Skeletal muscle satellite cell (primary cell): ENCODE measurements at regions not wholly inside any gene's neighbourhood (a gene's known extent, or its start where the extent isn't known, plus 50 kb on each side); places are given as distances from the start of the nearest gene placed in this dataset.

Source experiments
- H3K27me3 ChIP-seq: 2 replicates; pipeline ENCODE4 v1.7.0; 2013; ENCODE audit warnings: low read length; ENCODE audit not compliant: control insufficient read depth, insufficient read depth
- H3K36me3 ChIP-seq: 2 replicates; pipeline ENCODE4 v1.7.0; 2013; ENCODE audit warnings: mild to moderate bottlenecking, control low read depth, low read length; ENCODE audit not compliant: insufficient read depth
- H3K4me1 ChIP-seq: 2 replicates; pipeline ENCODE4 v1.7.0; 2013; ENCODE audit warnings: low read length; ENCODE audit not compliant: control insufficient read depth, insufficient read depth
- H3K4me2 ChIP-seq: 2 replicates; pipeline ENCODE4 v1.7.0; 2013; ENCODE audit warnings: mild to moderate bottlenecking, low read length
- H3K4me3 ChIP-seq: 2 replicates; pipeline ENCODE4 v1.7.0; 2013; ENCODE audit warnings: low read length
- H3K9ac ChIP-seq: 2 replicates; pipeline ENCODE4 v1.7.0; 2013; ENCODE audit warnings: mild to moderate bottlenecking, low read depth, low read length, moderate library complexity
- H3K9me3 ChIP-seq: replicated peaks from 2 replicates; pipeline ENCODE4 v1.7.0; 2013; ENCODE audit warnings: mild to moderate bottlenecking, control low read depth, low read length

DNA sequence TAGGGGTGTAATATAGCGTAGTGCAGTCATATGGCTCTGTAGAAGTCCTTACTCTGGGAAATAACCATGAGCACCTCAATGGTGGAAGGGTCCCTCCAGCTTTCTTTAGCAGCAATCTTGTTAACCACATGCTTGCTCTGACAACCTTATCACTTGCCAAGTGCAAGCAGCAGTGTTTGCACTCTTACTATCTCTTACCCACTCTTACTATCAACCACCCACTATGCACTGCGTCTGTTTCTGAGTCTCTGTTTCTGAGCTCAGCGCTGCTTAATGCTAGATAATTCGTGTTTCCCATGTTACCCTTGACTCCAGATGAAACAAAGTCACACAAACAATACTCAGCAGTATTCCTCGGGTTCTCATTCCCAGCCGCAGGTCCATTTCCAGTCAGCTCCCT, 433.7 kb upstream of the PFKP start:
- H3K4me3 ChIP-seq = no peak overlapping the region
- no peaks in the 10 kb centered on the region for H3K36me3 ChIP-seq
- H3K4me1 ChIP-seq = no peaks in the 10 kb centered on the region
- peaks cover 9% of the 10 kb centered on the region for H3K9me3 ChIP-seq
- H3K4me2 ChIP-seq = no peak overlapping the region
- H3K27me3 ChIP-seq = no peaks in the 10 kb centered on the region
- H3K9ac ChIP-seq = no peak overlapping the region

DNA sequence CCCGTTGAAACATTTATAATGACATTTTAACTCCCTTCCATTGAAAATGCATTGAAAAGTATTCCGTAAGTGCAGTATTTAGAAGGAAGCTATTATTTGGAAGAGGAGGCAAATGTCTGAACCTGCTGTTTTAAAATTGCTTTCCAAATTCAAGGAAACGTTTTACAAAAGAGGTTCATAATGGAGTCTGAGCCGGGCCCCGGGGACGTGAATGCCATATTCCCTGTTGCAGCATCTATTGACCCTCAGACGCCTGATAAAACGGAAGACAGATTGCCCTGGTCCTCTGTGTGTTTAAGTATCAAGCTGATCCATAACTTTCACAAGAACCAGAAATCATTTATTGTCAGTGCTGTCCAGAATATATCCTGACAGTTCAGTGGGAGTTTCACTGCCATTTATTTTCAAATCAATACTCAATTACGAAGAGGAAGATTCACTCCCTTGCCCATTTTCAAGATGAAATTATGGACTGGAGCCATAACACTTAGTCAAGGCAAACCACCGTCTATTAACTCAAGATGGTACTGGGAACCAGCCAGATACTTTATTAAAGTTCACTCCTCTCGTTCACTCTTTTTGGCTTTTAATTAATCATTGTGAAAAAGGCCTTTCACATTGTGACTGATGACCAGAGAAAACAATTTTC, 435.7 kb upstream of the PFKP start:
- Histone ChIP-seq H3K4me2 (no peak overlapping the region), H3K4me1 (no peaks in the 10 kb centered on the region), H3K27me3 (no peaks in the 10 kb centered on the region), H3K4me3 (no peak overlapping the region), H3K36me3 (no peaks in the 10 kb centered on the region), H3K9ac (no peak overlapping the region), H3K9me3 (peaks cover 9% of the 10 kb centered on the region)

DNA sequence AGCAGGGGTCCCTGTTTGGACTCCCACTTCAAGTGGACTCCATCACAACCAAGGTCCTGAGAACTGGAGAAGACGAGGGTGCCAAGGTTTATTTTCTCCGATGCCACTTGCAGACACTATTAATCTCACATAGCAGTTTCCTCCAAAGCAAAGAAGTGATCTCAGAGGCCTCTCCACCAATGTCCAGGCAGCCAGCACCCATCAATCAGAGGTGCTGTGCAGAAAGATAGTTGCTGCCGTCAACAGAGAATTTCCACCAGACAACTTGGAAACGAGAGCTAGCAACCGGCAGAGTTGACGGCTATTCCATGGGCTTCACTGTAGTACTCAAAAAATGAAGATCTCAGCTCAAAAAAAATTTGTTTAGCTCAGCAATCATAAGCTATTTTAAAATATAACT, 438.6 kb upstream of the PFKP start:
- Histone ChIP-seq H3K27me3 (no peaks in the 10 kb centered on the region), H3K4me2 (no peak overlapping the region), H3K36me3 (no peaks in the 10 kb centered on the region), H3K9me3 (peaks cover 14% of the 10 kb centered on the region), H3K4me1 (no peaks in the 10 kb centered on the region), H3K9ac (no peak overlapping the region), H3K4me3 (no peak overlapping the region)

DNA sequence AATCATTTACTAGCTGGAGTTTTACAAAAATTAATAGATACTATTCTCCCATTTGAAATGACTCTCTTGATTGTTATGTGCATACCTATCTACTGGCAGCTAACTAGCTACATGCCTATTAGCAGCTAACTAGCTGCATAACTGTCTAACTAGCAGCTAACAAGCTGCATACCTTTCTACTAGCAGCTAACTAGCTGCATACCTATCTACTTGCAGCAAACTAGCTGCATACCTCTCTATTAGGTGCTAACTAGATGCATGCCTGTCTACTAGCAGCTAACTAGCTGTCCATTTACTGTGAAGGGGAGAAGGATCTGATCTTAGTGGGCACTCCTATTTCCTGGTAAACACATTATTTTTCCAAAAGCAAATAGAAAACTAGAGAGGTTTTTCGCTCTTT, 439.4 kb upstream of the PFKP start:
- Histone ChIP-seq H3K4me1 (no peaks in the 10 kb centered on the region), H3K9me3 (peaks cover 14% of the 10 kb centered on the region), H3K4me2 (no peak overlapping the region), H3K27me3 (no peaks in the 10 kb centered on the region), H3K36me3 (no peaks in the 10 kb centered on the region), H3K9ac (no peak overlapping the region), H3K4me3 (no peak overlapping the region)

DNA sequence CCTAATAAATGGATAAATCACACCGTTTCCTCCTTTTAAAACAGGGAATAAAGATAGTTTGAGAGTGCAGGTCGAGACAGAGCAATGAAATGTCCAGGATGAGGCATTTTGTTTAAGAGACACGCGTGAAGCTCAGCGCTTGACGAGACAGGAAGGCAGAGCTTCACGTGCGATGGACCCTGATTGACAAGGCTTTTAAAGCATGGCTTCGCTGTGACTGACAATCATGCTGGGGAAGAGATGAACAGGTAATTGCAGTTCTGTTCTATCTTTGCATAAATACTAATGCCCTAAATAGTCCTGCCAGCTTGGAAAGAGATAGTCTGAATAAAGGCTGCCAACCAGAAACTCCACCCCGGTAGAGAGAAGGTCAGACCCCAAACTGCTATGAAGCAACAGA, 442.3 kb upstream of the PFKP start:
- no peak overlapping the region for H3K9ac ChIP-seq
- no peaks in the 10 kb centered on the region for H3K4me1 ChIP-seq
- no peaks in the 10 kb centered on the region for H3K36me3 ChIP-seq
- H3K4me3 ChIP-seq = no peak overlapping the region
- peaks cover 14% of the 10 kb centered on the region for H3K9me3 ChIP-seq
- H3K4me2 ChIP-seq = no peak overlapping the region
- no peaks in the 10 kb centered on the region for H3K27me3 ChIP-seq

DNA sequence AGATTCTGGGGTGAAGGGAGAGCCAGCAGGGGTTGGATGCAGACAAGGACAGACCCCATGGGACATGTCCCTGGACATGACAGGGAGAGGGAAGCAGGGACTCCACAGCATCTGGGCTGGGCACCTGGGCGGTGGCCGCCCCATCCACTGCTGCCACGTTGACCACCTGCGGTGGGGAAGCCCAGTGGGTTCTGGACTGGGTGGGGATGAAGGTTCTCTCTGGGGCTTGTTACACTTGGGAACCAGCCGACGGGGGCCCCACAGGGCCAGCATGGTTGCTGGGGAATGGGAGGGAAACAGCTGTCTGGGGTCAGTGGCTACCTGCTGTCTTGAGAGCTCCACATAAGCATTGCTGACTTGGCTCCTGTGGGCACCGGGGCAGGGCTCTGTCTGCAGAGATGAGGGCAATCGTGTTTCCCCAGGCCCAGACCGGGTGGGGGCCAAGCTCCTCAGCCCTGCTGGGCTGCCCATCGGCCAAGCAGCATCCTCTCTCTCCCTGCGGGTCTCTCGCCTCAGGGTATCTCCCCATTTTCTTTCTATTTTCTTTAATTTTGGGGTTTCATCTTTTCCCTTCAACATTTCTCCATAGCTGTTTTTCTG, 443.6 kb upstream of the PFKP start:
- Histone ChIP-seq H3K4me1 (no peaks in the 10 kb centered on the region), H3K4me2 (no peak overlapping the region), H3K9me3 (peaks cover 11% of the 10 kb centered on the region)

DNA sequence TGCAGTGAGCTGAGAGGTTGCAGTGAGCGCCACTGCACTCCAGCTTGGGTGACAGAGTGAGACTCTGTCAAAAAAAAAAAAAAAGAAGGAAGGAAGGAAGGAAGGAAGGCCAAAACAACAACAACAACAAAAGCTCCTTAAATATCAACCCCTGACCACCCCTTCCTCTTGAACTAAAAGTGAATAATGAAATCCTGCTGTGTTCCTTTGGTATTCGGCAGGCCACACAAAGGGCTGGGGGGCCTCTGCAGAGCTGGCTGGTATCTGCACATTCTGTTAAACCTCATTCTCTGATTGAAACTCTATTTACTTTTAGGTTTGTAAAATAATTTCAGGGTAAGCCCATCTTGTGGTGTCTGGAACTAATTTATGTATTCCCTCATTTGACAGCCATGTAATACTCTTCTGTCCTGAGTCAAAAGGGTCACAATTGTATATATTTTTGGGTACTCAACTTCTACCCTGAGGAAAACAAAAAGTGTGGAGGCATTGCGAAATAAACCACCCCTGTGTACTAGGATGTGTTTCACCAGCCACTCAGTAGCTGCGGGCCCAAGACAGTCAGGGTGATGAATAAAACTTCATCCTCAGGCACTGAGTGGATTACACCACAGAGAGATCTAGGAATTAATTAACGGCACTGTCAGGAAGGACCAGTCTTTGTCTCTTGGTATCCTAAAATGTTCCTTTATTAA, 446.4 kb upstream of the PFKP start:
- no peaks in the 10 kb centered on the region for H3K4me1 ChIP-seq
- H3K27me3 ChIP-seq = no peaks in the 10 kb centered on the region
- peaks cover 11% of the 10 kb centered on the region for H3K9me3 ChIP-seq
- H3K36me3 ChIP-seq = no peaks in the 10 kb centered on the region
- no peak overlapping the region for H3K9ac ChIP-seq
- no peak overlapping the region for H3K4me2 ChIP-seq
- H3K4me3 ChIP-seq = no peak overlapping the region

More for the DNA sequence above, 443.6 kb upstream of the PFKP start:
- Histone ChIP-seq H3K9ac (no peak overlapping the region), H3K27me3 (no peaks in the 10 kb centered on the region), H3K36me3 (no peaks in the 10 kb centered on the region), H3K4me3 (no peak overlapping the region)

DNA sequence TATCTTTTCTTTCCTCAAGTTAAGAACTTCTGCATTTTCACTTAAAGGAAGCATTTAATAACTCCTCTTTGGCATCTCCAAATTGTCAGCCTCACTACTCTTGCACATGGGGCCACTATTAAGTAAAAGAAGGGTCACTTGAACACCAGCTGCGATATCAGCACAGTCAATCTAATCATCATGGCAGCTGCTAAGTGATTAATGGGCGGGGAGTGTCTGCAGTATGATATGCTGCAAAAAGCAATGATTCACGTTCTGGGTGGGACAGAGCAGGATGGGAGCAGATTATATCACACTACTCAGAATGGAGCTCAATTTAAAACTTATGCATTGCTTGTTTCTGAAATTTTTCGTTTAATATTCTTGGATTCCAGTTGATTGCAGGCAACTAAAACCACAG, 447.4 kb upstream of the PFKP start:
- Histone ChIP-seq H3K9ac (no peak overlapping the region), H3K4me2 (no peak overlapping the region), H3K9me3 (peaks cover 13% of the 10 kb centered on the region), H3K4me3 (no peak overlapping the region), H3K36me3 (no peaks in the 10 kb centered on the region), H3K4me1 (no peaks in the 10 kb centered on the region), H3K27me3 (no peaks in the 10 kb centered on the region)

DNA sequence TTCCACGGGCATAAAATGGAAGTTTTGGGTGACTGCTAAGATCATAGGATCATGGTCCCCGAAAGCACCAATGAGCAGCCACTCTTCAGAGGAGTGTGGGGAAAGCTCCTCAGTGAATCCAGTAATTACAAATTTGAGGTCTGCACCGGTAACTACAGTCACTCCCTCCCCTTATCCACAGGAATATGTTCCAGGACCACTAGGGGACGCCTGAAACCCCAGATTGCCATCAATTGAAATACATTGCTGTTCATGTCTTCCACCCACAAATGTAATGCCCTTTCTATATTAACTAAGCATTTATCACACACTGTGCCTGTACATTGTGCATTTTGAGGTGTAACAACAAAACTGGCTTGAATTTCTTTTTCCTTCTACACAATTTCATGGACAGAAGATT, 447.9 kb upstream of the PFKP start:
- no peak overlapping the region for H3K9ac ChIP-seq
- H3K4me3 ChIP-seq = no peak overlapping the region
- no peaks in the 10 kb centered on the region for H3K27me3 ChIP-seq
- H3K4me1 ChIP-seq = no peaks in the 10 kb centered on the region
- peaks cover 9% of the 10 kb centered on the region for H3K9me3 ChIP-seq
- no peak overlapping the region for H3K4me2 ChIP-seq
- no peaks in the 10 kb centered on the region for H3K36me3 ChIP-seq

DNA sequence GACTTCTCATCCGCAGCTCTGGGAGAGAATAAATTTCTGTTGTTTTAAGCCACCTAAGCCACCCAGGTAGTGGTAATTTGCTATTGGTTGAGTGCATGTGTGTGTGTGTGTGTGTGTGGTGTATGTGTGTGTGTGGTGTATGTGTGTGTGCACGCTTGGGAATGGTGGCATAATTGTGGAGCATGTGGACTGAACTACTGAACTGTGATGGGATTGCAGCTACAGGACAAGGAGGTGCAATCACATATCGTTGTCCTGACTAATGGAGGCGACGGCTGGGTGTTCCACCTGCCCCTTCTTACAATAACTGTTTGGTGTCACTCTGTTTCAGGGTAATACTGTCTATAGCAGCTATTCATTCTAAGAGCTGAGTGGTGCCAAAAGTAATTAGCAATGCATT, 448.7 kb upstream of the PFKP start:
- Histone ChIP-seq H3K27me3 (no peaks in the 10 kb centered on the region), H3K9ac (no peak overlapping the region), H3K4me3 (no peak overlapping the region), H3K4me2 (no peak overlapping the region), H3K9me3 (peaks cover 8% of the 10 kb centered on the region), H3K36me3 (no peaks in the 10 kb centered on the region), H3K4me1 (no peaks in the 10 kb centered on the region)

DNA sequence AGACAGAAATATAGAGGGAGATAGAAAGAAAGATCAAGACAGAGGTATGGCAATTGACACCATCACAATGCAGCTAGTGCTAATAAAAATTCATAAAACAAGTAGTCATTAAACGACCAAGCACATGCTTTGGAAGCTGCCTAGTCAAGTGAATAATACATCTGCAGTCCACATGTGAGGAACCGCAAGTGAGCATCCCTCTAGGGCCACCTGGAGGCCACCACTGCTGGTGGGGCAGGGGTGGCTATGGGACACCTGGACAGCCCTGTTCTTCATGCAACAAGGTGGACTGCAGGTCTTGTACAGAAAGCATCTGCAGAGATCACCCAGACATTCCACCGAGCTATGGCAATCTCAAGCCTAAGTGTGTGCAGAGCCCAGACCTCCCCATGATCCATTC, 451.1 kb upstream of the PFKP start:
- H3K27me3 ChIP-seq = no peaks in the 10 kb centered on the region
- H3K9ac ChIP-seq = no peak overlapping the region
- H3K4me3 ChIP-seq = no peak overlapping the region
- no peak overlapping the region for H3K4me2 ChIP-seq
- no peaks in the 10 kb centered on the region for H3K4me1 ChIP-seq
- H3K9me3 ChIP-seq = peaks cover 8% of the 10 kb centered on the region
- no peaks in the 10 kb centered on the region for H3K36me3 ChIP-seq

DNA sequence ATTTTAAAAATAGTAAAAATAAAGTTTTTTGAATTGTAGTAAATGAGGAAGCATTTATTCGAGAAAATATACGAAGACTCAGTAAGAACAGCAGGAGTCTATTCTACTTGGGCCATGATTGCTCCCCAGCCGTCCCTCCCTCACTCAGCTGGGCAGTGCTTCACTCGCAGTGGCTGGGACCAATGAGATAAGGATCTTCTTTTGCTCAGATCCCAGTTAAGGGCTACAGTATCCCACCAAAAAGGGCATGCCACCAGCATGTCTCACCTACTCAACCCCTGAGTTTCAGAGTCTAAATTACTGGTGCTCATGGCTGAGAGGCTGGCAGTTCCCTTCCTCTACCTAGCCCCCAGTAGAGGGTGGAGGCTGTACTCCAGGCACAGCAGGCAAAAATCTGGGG, 455.7 kb upstream of the PFKP start:
- Histone ChIP-seq H3K4me1 (no peaks in the 10 kb centered on the region), H3K36me3 (no peaks in the 10 kb centered on the region), H3K9ac (no peak overlapping the region), H3K9me3 (peaks cover 9% of the 10 kb centered on the region), H3K4me3 (no peak overlapping the region), H3K4me2 (no peak overlapping the region), H3K27me3 (no peaks in the 10 kb centered on the region)
